ENCODE measurements at regions not wholly inside any gene's neighbourhood (a gene's known extent, or its start where the extent isn't known, plus 50 kb on each side); places are given as distances from the start of the nearest gene placed in this dataset.

GRCh38 chr9:103427696-103428095 lies 432.6 kb downstream of the CYLC2 start (continued):
- TF ChIP-seq CHD2 (IDR thresholded peaks at IDR 0.05; ENCODE audit: low read length), result no peak
- TF ChIP-seq SP1 (IDR thresholded peaks at IDR 0.05; ENCODE audit: low read depth, low read length), result no peak
- TF ChIP-seq GABPA (IDR thresholded peaks at IDR 0.05; ENCODE audit: borderline replicate concordance, insufficient read depth, low read length), result no peak
- TF ChIP-seq KDM5A (IDR thresholded peaks at IDR 0.05; ENCODE audit: low read length), result no peak
